Progenitor cell of endocrine pancreas (in vitro differentiated cells): ENCODE measurements at regions not wholly inside any gene's neighbourhood (a gene's known extent, or its start where the extent isn't known, plus 50 kb on each side); places are given as distances from the start of the nearest gene placed in this dataset.

ENCODE experiments used
- DNase-seq: peaks from one replicate; pipeline ENCODE4 v3.0.0; 2021; ENCODE audit warnings: low spot score; ENCODE audit not compliant: unreplicated experiment
- H3K27ac Mint-ChIP-seq: 2 replicates; pipeline ENCODE4 v1.8.0; 2021; ENCODE audit warnings: mild to moderate bottlenecking, moderate library complexity, mixed read lengths
- H3K27me3 Mint-ChIP-seq: 2 replicates; pipeline ENCODE4 v1.8.0; 2021; ENCODE audit warnings: mixed read lengths
- H3K36me3 Mint-ChIP-seq: 2 replicates; pipeline ENCODE4 v1.8.0; 2022; ENCODE audit warnings: mixed read lengths; ENCODE audit not compliant: insufficient read depth
- H3K4me1 Mint-ChIP-seq: 2 replicates; pipeline ENCODE4 v1.8.0; 2021; ENCODE audit warnings: low read depth, mixed read lengths
- H3K4me3 Mint-ChIP-seq: 2 replicates; pipeline ENCODE4 v1.8.0; 2021; ENCODE audit warnings: low read depth, mild to moderate bottlenecking, moderate library complexity, mixed read lengths
- H3K9me3 Mint-ChIP-seq: 2 replicates; pipeline ENCODE4 v1.8.0; 2021; ENCODE audit warnings: low read depth, mixed read lengths
- TF ChIP-seq, protein P1 (sequence below): fragments of 200-600 bp; sonication (generic); IDR thresholded peaks from one replicate; pipeline ENCODE4 v1.5.0; 2021; ENCODE audit warnings: antibody characterized with exemption, mild to moderate bottlenecking; ENCODE audit not compliant: unreplicated experiment

DNA sequence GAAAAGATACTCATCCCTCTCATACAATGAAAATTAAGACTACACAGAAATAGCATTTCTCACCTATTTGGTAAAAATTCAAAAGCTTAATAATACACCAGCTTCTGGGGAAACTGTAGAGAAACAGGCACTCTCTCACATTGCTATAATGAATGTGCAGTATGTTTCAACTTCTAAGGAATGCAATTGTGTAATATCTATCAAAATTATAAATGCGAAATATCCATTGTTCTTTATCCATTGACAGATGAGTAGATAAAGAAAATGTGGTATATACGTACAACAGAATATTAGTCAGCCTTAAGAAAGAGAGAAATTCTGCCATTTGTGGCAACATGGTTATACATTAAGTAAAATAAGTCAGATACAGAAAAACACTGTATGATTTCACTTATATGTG is 101.4 kb upstream of the OR9G4 start:
- H3K4me3 Mint-ChIP-seq = no peak overlapping the region
- TF ChIP-seq, protein P1, sequence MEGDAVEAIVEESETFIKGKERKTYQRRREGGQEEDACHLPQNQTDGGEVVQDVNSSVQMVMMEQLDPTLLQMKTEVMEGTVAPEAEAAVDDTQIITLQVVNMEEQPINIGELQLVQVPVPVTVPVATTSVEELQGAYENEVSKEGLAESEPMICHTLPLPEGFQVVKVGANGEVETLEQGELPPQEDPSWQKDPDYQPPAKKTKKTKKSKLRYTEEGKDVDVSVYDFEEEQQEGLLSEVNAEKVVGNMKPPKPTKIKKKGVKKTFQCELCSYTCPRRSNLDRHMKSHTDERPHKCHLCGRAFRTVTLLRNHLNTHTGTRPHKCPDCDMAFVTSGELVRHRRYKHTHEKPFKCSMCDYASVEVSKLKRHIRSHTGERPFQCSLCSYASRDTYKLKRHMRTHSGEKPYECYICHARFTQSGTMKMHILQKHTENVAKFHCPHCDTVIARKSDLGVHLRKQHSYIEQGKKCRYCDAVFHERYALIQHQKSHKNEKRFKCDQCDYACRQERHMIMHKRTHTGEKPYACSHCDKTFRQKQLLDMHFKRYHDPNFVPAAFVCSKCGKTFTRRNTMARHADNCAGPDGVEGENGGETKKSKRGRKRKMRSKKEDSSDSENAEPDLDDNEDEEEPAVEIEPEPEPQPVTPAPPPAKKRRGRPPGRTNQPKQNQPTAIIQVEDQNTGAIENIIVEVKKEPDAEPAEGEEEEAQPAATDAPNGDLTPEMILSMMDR = no peak

DNA sequence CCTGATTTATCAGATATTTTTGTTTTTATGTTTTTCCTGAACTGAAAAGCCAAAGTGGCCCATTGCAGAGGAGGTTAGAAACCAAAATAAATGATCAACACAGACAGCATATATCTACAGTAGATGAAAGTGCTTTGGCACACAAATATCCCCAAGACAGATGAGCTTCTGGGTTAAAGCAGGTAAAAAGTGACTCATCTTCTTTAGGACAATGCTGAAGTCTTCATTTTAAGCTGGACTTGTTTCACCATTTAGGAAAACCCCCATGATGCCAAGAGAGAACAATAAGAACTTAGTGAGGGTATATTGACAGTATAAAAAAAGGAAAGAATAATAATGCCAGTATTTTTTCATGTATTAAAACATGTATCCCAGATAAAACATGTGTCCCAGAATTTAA is 100.8 kb upstream of the OR9G4 start:
- peaks cover 16% of the 10 kb centered on the region for H3K9me3 Mint-ChIP-seq
- no peak overlapping the region for H3K4me3 Mint-ChIP-seq
- H3K27ac Mint-ChIP-seq = no peak overlapping the region
- TF ChIP-seq, protein P1 = no peak
- no peaks in the 10 kb centered on the region for H3K36me3 Mint-ChIP-seq
- peaks cover 3% of the 10 kb centered on the region for H3K4me1 Mint-ChIP-seq
- H3K27me3 Mint-ChIP-seq = peaks cover 4% of the 10 kb centered on the region
- DNase-seq = no peak

More for the DNA sequence above, 101.4 kb upstream of the OR9G4 start:
- Mint-ChIP-seq H3K27ac (no peak overlapping the region), H3K27me3 (peaks cover 4% of the 10 kb centered on the region), H3K9me3 (peaks cover 16% of the 10 kb centered on the region), H3K36me3 (no peaks in the 10 kb centered on the region), H3K4me1 (peaks cover 3% of the 10 kb centered on the region)
- DNase-seq = no peak

DNA sequence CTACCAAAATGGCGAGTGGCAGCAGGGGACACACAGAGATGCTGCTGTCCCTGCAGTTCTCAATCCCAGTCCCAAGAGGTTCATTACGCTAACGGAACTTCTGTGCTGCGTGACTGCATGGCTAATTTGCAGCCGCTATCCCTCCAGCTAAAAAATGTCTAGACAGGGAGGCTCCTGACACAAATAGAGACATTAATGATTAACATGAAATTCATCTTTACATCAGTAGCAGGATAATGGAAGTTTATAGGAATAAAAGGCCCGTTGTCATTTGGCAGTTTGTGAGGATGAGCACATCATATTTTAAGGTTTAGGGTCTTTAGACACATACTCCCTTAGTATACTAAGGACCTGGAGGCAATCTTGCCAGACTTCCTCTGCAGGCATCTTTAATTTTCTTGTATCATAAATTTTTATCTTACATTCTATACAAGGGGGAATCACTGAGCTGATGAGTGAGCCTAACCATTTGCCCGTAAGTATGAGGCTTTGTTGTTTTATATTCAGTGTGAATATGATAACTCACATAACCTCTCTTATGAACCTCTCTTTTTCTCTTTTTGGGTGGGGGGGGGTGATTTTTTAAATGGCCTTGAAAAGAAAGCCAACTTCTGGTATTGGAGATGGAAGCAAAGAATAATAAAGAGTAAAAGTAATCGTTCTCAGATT is 99.8 kb upstream of the OR9G4 start:
- Mint-ChIP-seq H3K4me3 (no peak overlapping the region), H3K9me3 (peaks cover 16% of the 10 kb centered on the region), H3K27me3 (peaks cover 4% of the 10 kb centered on the region), H3K27ac (no peak overlapping the region), H3K4me1 (peaks cover 7% of the 10 kb centered on the region), H3K36me3 (no peaks in the 10 kb centered on the region)
- TF ChIP-seq, protein P1 = no peak
- DNase-seq = no peak

DNA sequence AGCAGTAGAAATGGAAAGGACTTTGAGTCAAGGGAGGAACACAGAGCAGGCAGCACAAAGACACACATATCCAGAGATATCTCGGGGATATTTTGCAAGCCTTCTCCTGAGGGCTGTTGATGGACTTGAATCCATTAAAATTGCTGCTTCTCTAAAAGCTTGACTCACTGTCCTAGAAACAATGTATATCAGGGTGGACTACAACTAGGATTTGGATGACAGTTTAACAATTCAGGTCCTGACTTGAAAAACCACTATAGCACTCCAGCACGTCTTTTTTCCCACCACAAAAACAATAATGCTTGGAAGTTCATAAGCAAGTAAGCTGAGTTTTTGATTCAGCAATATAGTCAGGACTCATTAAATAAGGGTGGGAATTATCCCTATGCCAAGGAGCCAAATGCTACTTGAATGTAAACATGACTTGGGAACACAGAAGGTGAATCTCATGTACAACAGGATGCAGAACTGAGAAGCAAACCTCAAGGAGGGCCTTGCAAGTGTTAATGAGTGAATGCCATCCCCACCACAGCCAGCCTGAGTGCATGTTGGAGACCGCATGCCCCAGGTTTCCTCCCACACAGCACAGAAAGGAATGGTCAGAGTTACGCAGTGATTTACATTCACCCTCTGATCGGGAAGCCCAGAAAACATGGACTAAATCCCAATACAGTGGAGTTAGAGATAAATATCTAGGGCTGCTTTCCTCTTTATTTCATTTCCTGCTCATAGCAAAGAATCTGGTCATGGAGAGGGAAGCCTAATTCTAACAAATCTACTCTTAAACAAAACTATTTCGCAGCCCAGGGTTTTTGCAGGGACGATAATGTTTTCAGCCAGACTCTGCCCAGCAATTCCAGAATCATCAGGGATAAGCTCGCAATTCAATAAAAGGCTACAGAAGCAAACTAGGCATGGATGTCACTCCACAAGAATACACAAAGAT is 98.4 kb upstream of the OR9G4 start:
- peaks cover 4% of the 10 kb centered on the region for H3K27me3 Mint-ChIP-seq
- peaks cover 13% of the 10 kb centered on the region for H3K4me1 Mint-ChIP-seq
- no peak for DNase-seq
- H3K36me3 Mint-ChIP-seq = no peaks in the 10 kb centered on the region
- H3K9me3 Mint-ChIP-seq = peaks cover 11% of the 10 kb centered on the region
- TF ChIP-seq, protein P1 = no peak
- no peak overlapping the region for H3K4me3 Mint-ChIP-seq
- no peak overlapping the region for H3K27ac Mint-ChIP-seq

DNA sequence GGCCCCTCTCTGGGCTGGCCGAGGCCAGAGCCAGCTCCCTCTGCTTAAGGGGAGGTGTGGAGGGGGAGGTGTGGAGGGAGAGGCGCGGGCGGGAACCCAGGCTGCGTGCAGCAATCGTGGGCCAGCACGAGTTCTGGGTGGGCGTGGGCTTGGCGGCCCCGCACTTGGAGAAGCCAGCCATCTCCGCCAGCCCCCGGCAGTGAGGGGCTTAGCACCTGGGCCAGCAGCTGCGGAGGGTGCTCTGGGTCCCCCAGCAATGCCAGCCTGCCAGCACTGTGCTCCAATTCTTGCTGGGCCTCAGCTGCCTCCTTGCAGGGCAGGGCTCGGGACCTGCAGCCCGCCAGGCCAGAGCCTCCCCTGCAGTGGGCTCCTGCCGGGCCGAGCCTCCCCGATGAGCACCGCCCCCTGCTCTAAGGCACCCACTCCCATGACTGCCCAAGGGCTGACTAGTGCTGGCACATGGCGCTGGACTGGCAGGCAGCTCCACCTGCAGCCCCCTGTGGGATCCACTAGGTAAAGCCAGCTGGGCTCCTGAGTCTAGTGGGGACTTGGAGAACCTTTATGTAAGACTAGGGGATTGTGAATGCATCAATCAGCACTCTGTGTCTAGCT is 96.7 kb upstream of the OR9G4 start:
- TF ChIP-seq, protein P1 = no peak
- H3K27me3 Mint-ChIP-seq = peaks cover 4% of the 10 kb centered on the region
- DNase-seq = no peak
- H3K4me1 Mint-ChIP-seq = peaks cover 20% of the 10 kb centered on the region
- H3K36me3 Mint-ChIP-seq = no peaks in the 10 kb centered on the region
- H3K4me3 Mint-ChIP-seq = no peak overlapping the region
- no peaks in the 10 kb centered on the region for H3K9me3 Mint-ChIP-seq
- no peak overlapping the region for H3K27ac Mint-ChIP-seq
